HG03039 (cell line): ENCODE measurements at regions not wholly inside any gene's neighbourhood (a gene's known extent, or its start where the extent isn't known, plus 50 kb on each side); places are given as distances from the start of the nearest gene placed in this dataset.

ENCODE experiments used
- ATAC-seq: cut with Tn5 transposase; IDR thresholded peaks from one replicate; pipeline ENCODE4 v1.9.1; 2021; ENCODE audit warnings: mild to moderate bottlenecking, moderate library complexity; ENCODE audit not compliant: unreplicated experiment

- no peak for ATAC-seq
Observed at GRCh38 chr12:78403136-78403535, 461.4 kb upstream of the SYT1 start.

- no peak for ATAC-seq
Observed at GRCh38 chr12:78403681-78404080, 460.9 kb upstream of the SYT1 start.

- no peak for ATAC-seq
Observed at GRCh38 chr12:78406213-78406612, 458.4 kb upstream of the SYT1 start.

GRCh38 chr12:78406828-78407227 is 457.7 kb upstream of the SYT1 start:
- peak; percentile 88 for ATAC-seq

- ATAC-seq, result no peak
Observed at GRCh38 chr12:78407722-78408121, 456.9 kb upstream of the SYT1 start.

- ATAC-seq, result no peak
Observed at GRCh38 chr12:78414071-78414470, 450.5 kb upstream of the SYT1 start.

GRCh38 chr12:78418919-78419318 is 445.7 kb upstream of the SYT1 start:
- no peak for ATAC-seq

GRCh38 chr12:78419513-78419912 is 445.1 kb upstream of the SYT1 start:
- ATAC-seq, result no peak

- no peak for ATAC-seq
Observed at GRCh38 chr12:78420991-78421390, 443.6 kb upstream of the SYT1 start.

- no peak for ATAC-seq
Observed at GRCh38 chr12:78430551-78430950, 434.0 kb upstream of the SYT1 start.

GRCh38 chr12:78431931-78432330 is 432.6 kb upstream of the SYT1 start:
- no peak for ATAC-seq

GRCh38 chr12:78439666-78440065 is 424.9 kb upstream of the SYT1 start:
- ATAC-seq, result no peak

GRCh38 chr12:78441737-78442453 is 422.7 kb upstream of the SYT1 start:
- no peak for ATAC-seq

- ATAC-seq, result no peak
Observed at GRCh38 chr12:78442454-78442801, 422.1 kb upstream of the SYT1 start.

- no peak for ATAC-seq
Observed at GRCh38 chr12:78446555-78446954, 418.0 kb upstream of the SYT1 start.

GRCh38 chr12:78447373-78447772 is 417.2 kb upstream of the SYT1 start:
- ATAC-seq, result no peak

- no peak for ATAC-seq
Observed at GRCh38 chr12:78448692-78449091, 415.9 kb upstream of the SYT1 start.

- no peak for ATAC-seq
Observed at GRCh38 chr12:78455991-78456390, 408.6 kb upstream of the SYT1 start.

- ATAC-seq, result peak; percentile 100
Observed at GRCh38 chr12:78457938-78458337, 406.6 kb upstream of the SYT1 start.

- peak; percentile 54 for ATAC-seq
Observed at GRCh38 chr12:78470354-78471195, 394.0 kb upstream of the SYT1 start.

- ATAC-seq, result no peak
Observed at GRCh38 chr12:78473136-78473535, 391.4 kb upstream of the SYT1 start.

- ATAC-seq, result no peak
Observed at GRCh38 chr12:78473561-78473960, 391.0 kb upstream of the SYT1 start.
